ENCODE measurements at regions not wholly inside any gene's neighbourhood (a gene's known extent, or its start where the extent isn't known, plus 50 kb on each side); places are given as distances from the start of the nearest gene placed in this dataset.

- DNase-seq: no peak
- WGBS, 2 donors: 91 to 94% methylated on average over 2 of the region's 2 CpGs
- intact Hi-C loops (cut with DNase I): no loop called here
- no peaks in the 10 kb centered on the region for H3K9me3 ChIP-seq (ENCODE audit: control insufficient read depth, low read length)
- H3K4me3 ChIP-seq (ENCODE audit: low read length in 2 of 2): no peak overlapping the region
- ATAC-seq (ENCODE audit: low FRiP score): no peak
- H3K36me3 ChIP-seq (ENCODE audit: control insufficient read depth in 1 of 2, insufficient read depth in 2 of 2, low read length in 1 of 2): no peaks in the 10 kb centered on the region
- no peak overlapping the region for H3K27ac ChIP-seq (ENCODE audit: low read depth in 1 of 2, low read length in 2 of 2)
- H3K27me3 ChIP-seq (ENCODE audit: control insufficient read depth in 1 of 2, insufficient read depth in 2 of 2, low read length in 1 of 2): no peaks in the 10 kb centered on the region
- H3K4me1 ChIP-seq (ENCODE audit: control insufficient read depth in 1 of 2, insufficient read depth in 2 of 2, low read length in 2 of 2): no peaks in the 10 kb centered on the region
Observed at GRCh38 chr2:142596334-142597088, 281.0 kb upstream of the KYNU start.

DNA sequence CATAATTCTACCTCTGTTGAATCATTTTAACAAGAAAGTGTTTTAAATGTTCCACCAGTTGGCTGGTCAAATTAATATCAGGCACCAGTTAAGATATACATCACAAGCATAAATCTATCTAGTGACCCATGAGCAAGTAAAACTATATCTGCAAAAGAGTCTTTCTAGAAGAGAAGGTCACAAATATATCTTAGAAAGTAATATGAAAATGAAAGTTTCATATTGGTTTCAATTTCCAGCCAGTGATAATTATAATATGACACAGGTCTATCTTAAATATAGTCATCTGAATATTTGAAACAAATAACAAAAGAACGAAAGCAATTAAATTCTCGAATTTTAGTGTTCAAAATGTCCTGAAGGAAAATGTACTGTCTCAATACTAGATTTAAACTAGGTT is 282.5 kb upstream of the KYNU start:
- Histone ChIP-seq H3K4me3 (ENCODE audit: low read length in 2 of 2) (no peak overlapping the region), H3K4me1 (ENCODE audit: control insufficient read depth in 1 of 2, insufficient read depth in 2 of 2, low read length in 2 of 2) (no peaks in the 10 kb centered on the region), H3K36me3 (ENCODE audit: control insufficient read depth in 1 of 2, insufficient read depth in 2 of 2, low read length in 1 of 2) (no peaks in the 10 kb centered on the region), H3K9me3 (ENCODE audit: control insufficient read depth, low read length) (no peaks in the 10 kb centered on the region), H3K27me3 (ENCODE audit: control insufficient read depth in 1 of 2, insufficient read depth in 2 of 2, low read length in 1 of 2) (no peaks in the 10 kb centered on the region), H3K27ac (ENCODE audit: low read depth in 1 of 2, low read length in 2 of 2) (no peak overlapping the region)
- WGBS, 2 donors: 90 to 93% methylated on average over 2 of the region's 2 CpGs
- ATAC-seq (ENCODE audit: low FRiP score): no peak
- intact Hi-C loops (cut with DNase I): no loop called here
- DNase-seq: no peak

DNA sequence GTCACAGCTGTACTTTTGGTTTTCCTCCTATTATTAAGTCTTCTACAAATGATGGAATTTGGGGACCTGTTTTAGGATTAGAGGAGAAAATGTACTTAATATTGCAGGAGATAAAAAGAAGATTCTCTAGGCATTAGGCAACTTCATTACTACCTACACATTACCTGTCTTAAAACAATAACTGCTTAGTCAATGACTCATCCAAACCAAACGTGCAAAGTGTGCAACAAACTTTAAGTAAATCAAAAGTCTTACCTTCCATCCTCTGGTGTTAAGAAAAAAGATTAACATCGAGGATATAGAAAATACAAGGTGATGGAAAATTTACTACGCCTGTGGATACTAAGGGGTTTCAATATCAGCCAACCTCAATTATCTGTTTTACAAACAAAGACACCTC is 285.3 kb upstream of the KYNU start:
- DNase-seq: no peak
- H3K9me3 ChIP-seq (ENCODE audit: control insufficient read depth, low read length): no peaks in the 10 kb centered on the region
- no peak overlapping the region for H3K27ac ChIP-seq (ENCODE audit: low read depth in 1 of 2, low read length in 2 of 2)
- ATAC-seq (ENCODE audit: low FRiP score): no peak
- intact Hi-C loops (cut with DNase I): no loop called here
- no peak overlapping the region for H3K4me3 ChIP-seq (ENCODE audit: low read length in 2 of 2)
- H3K36me3 ChIP-seq (ENCODE audit: control insufficient read depth in 1 of 2, insufficient read depth in 2 of 2, low read length in 1 of 2): no peaks in the 10 kb centered on the region
- no peaks in the 10 kb centered on the region for H3K4me1 ChIP-seq (ENCODE audit: control insufficient read depth in 1 of 2, insufficient read depth in 2 of 2, low read length in 2 of 2)
- WGBS, 2 donors: 76 to 80% methylated on average over 3 of the region's 3 CpGs
- no peaks in the 10 kb centered on the region for H3K27me3 ChIP-seq (ENCODE audit: control insufficient read depth in 1 of 2, insufficient read depth in 2 of 2, low read length in 1 of 2)

GRCh38 chr2:142591420-142591819 is 286.0 kb upstream of the KYNU start:
- no peak overlapping the region for H3K27ac ChIP-seq (ENCODE audit: low read depth in 1 of 2, low read length in 2 of 2)
- H3K4me1 ChIP-seq (ENCODE audit: control insufficient read depth in 1 of 2, insufficient read depth in 2 of 2, low read length in 2 of 2): no peaks in the 10 kb centered on the region
- 43 to 46% methylated on average over 2 of the region's 2 CpGs for whole genome bisulfite sequencing, 2 donors
- DNase-seq: no peak
- no peaks in the 10 kb centered on the region for H3K36me3 ChIP-seq (ENCODE audit: control insufficient read depth in 1 of 2, insufficient read depth in 2 of 2, low read length in 1 of 2)
- no peak overlapping the region for H3K4me3 ChIP-seq (ENCODE audit: low read length in 2 of 2)
- H3K27me3 ChIP-seq (ENCODE audit: control insufficient read depth in 1 of 2, insufficient read depth in 2 of 2, low read length in 1 of 2): no peaks in the 10 kb centered on the region
- intact Hi-C loops (cut with DNase I): no loop called here
- no peak for ATAC-seq (ENCODE audit: low FRiP score)
- H3K9me3 ChIP-seq (ENCODE audit: control insufficient read depth, low read length): no peaks in the 10 kb centered on the region

DNA sequence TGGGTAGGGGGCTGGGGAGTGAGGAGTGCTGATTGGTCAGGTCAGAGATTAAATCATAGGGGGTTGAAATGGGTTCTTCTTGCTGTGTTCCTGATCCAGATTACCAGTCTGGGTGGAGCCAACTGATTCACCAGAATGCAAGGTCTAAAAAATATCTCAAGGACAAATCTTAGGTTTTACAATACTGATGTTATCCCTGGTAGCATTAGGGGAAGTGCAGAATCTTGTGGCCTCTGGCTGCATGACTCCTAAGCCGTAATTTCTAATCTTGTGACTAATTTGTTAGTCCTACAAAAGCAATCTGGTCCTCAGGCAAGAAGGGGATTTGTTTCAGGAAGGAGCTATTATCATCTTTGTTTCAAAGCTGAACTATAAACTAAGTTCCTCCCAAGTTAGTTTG is 289.2 kb upstream of the KYNU start:
- no peaks in the 10 kb centered on the region for H3K27me3 ChIP-seq (ENCODE audit: control insufficient read depth in 1 of 2, insufficient read depth in 2 of 2, low read length in 1 of 2)
- no peak overlapping the region for H3K4me3 ChIP-seq (ENCODE audit: low read length in 2 of 2)
- DNase-seq: no peak
- intact Hi-C loops (cut with DNase I): no loop called here
- 95 to 96% methylated on average over 1 of the region's 1 CpG for WGBS, 2 donors
- H3K9me3 ChIP-seq (ENCODE audit: control insufficient read depth, low read length): peaks cover 4% of the 10 kb centered on the region
- peaks cover 0 to 1% of the 10 kb centered on the region in 2 donors for H3K4me1 ChIP-seq (ENCODE audit: control insufficient read depth in 1 of 2, insufficient read depth in 2 of 2, low read length in 2 of 2)
- no peak for ATAC-seq (ENCODE audit: low FRiP score)
- no peaks in the 10 kb centered on the region for H3K36me3 ChIP-seq (ENCODE audit: control insufficient read depth in 1 of 2, insufficient read depth in 2 of 2, low read length in 1 of 2)
- no peak overlapping the region for H3K27ac ChIP-seq (ENCODE audit: low read depth in 1 of 2, low read length in 2 of 2)

GRCh38 chr2:142586693-142587580 is 290.5 kb upstream of the KYNU start:
- Histone ChIP-seq H3K27ac (ENCODE audit: low read depth in 1 of 2, low read length in 2 of 2) (no peak overlapping the region), H3K4me1 (ENCODE audit: control insufficient read depth in 1 of 2, insufficient read depth in 2 of 2, low read length in 2 of 2) (peaks cover 0 to 1% of the 10 kb centered on the region in 2 donors), H3K36me3 (ENCODE audit: control insufficient read depth in 1 of 2, insufficient read depth in 2 of 2, low read length in 1 of 2) (no peaks in the 10 kb centered on the region), H3K9me3 (ENCODE audit: control insufficient read depth, low read length) (peaks cover 4% of the 10 kb centered on the region), H3K4me3 (ENCODE audit: low read length in 2 of 2) (no peak overlapping the region), H3K27me3 (ENCODE audit: control insufficient read depth in 1 of 2, insufficient read depth in 2 of 2, low read length in 1 of 2) (no peaks in the 10 kb centered on the region)
- no peak for DNase-seq
- ATAC-seq (ENCODE audit: low FRiP score): no peak
- intact Hi-C loops (cut with DNase I): no loop called here
- 68 to 70% methylated on average over 5 of the region's 5 CpGs for WGBS, 2 donors

GRCh38 chr2:142585785-142586184 is 291.7 kb upstream of the KYNU start:
- H3K9me3 ChIP-seq (ENCODE audit: control insufficient read depth, low read length): peaks cover 4% of the 10 kb centered on the region
- no peak overlapping the region for H3K27ac ChIP-seq (ENCODE audit: low read depth in 1 of 2, low read length in 2 of 2)
- H3K36me3 ChIP-seq (ENCODE audit: control insufficient read depth in 1 of 2, insufficient read depth in 2 of 2, low read length in 1 of 2): no peaks in the 10 kb centered on the region
- H3K27me3 ChIP-seq (ENCODE audit: control insufficient read depth in 1 of 2, insufficient read depth in 2 of 2, low read length in 1 of 2): no peaks in the 10 kb centered on the region
- 92 to 94% methylated on average over 2 of the region's 2 CpGs for WGBS, 2 donors
- peaks cover 0 to 1% of the 10 kb centered on the region in 2 donors for H3K4me1 ChIP-seq (ENCODE audit: control insufficient read depth in 1 of 2, insufficient read depth in 2 of 2, low read length in 2 of 2)
- no peak overlapping the region for H3K4me3 ChIP-seq (ENCODE audit: low read length in 2 of 2)
- intact Hi-C loops (cut with DNase I): no loop called here
- ATAC-seq (ENCODE audit: low FRiP score) (no peak), DNase-seq (no peak)

GRCh38 chr2:142582317-142582716 is 295.1 kb upstream of the KYNU start:
- intact Hi-C loops (cut with DNase I): no loop called here
- H3K27ac ChIP-seq (ENCODE audit: low read depth in 1 of 2, low read length in 2 of 2): no peak overlapping the region
- WGBS, 2 donors: 66 to 69% methylated on average over 2 of the region's 2 CpGs

GRCh38 chr2:142581491-142581890 is 296.0 kb upstream of the KYNU start:
- H3K4me1 ChIP-seq (ENCODE audit: control insufficient read depth in 1 of 2, insufficient read depth in 2 of 2, low read length in 2 of 2): peaks cover 0 to 1% of the 10 kb centered on the region in 2 donors
- no peak overlapping the region for H3K4me3 ChIP-seq (ENCODE audit: low read length in 2 of 2)
- DNase-seq: no peak
- H3K9me3 ChIP-seq (ENCODE audit: control insufficient read depth, low read length): peaks cover 4% of the 10 kb centered on the region
- H3K27ac ChIP-seq (ENCODE audit: low read depth in 1 of 2, low read length in 2 of 2): no peak overlapping the region
- intact Hi-C loops (cut with DNase I): no loop called here
- ATAC-seq (ENCODE audit: low FRiP score): no peak
- H3K27me3 ChIP-seq (ENCODE audit: control insufficient read depth in 1 of 2, insufficient read depth in 2 of 2, low read length in 1 of 2): no peaks in the 10 kb centered on the region
- no peaks in the 10 kb centered on the region for H3K36me3 ChIP-seq (ENCODE audit: control insufficient read depth in 1 of 2, insufficient read depth in 2 of 2, low read length in 1 of 2)
- WGBS, 2 donors: 60 to 63% methylated on average over 1 of the region's 1 CpG

More at GRCh38 chr2:142582317-142582716, 295.1 kb upstream of the KYNU start:
- no peak for DNase-seq
- Histone ChIP-seq H3K9me3 (ENCODE audit: control insufficient read depth, low read length) (peaks cover 4% of the 10 kb centered on the region), H3K36me3 (ENCODE audit: control insufficient read depth in 1 of 2, insufficient read depth in 2 of 2, low read length in 1 of 2) (no peaks in the 10 kb centered on the region), H3K4me3 (ENCODE audit: low read length in 2 of 2) (no peak overlapping the region), H3K27me3 (ENCODE audit: control insufficient read depth in 1 of 2, insufficient read depth in 2 of 2, low read length in 1 of 2) (no peaks in the 10 kb centered on the region), H3K4me1 (ENCODE audit: control insufficient read depth in 1 of 2, insufficient read depth in 2 of 2, low read length in 2 of 2) (peaks cover 0 to 1% of the 10 kb centered on the region in 2 donors)
- ATAC-seq (ENCODE audit: low FRiP score): no peak

Data from aorta (tissue), 5 donors.